ENCODE measurements at regions not wholly inside any gene's neighbourhood (a gene's known extent, or its start where the extent isn't known, plus 50 kb on each side); places are given as distances from the start of the nearest gene placed in this dataset.

DNA sequence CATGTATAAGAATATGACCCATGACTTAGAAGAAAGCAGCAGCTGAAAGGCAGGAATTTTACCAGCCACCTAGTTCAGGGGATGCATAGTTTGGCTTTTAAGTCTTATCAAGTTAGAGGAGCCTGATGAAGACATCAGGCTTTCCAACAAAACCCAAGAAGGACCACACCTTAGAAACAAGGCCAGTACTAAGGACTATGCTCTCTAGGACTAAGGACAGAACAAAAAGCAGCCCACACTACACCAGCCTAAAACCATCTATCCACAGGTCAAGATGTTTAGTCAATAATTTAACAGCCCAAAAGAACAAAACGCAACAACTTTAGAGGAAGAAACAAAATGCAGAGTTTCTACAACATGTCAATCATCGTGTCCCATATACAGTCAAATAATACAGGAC lies 408.9 kb upstream of the RGMB start:
- TF ChIP-seq, protein P1, sequence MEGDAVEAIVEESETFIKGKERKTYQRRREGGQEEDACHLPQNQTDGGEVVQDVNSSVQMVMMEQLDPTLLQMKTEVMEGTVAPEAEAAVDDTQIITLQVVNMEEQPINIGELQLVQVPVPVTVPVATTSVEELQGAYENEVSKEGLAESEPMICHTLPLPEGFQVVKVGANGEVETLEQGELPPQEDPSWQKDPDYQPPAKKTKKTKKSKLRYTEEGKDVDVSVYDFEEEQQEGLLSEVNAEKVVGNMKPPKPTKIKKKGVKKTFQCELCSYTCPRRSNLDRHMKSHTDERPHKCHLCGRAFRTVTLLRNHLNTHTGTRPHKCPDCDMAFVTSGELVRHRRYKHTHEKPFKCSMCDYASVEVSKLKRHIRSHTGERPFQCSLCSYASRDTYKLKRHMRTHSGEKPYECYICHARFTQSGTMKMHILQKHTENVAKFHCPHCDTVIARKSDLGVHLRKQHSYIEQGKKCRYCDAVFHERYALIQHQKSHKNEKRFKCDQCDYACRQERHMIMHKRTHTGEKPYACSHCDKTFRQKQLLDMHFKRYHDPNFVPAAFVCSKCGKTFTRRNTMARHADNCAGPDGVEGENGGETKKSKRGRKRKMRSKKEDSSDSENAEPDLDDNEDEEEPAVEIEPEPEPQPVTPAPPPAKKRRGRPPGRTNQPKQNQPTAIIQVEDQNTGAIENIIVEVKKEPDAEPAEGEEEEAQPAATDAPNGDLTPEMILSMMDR (IDR thresholded peaks at IDR 0.05), result no peak

DNA sequence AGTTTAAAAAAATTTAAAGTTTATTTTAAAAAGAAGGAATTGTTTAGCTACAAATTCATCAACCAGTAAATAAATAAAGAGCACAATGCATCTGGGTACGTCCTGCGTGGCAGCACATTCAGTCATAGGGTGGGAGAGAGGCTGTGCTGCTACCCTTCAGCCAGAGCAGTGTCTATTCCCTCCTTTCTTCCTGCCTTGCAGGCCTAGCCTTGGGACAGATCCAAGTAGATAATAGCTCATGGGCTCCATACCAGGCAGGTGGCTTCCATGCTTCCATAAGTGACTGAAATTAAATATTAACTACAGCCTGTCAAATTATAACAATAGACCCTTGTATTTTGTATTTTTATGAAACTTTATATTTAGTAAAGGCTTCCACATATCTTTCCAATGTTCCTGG lies 408.3 kb upstream of the RGMB start:
- TF ChIP-seq, protein P1 (IDR thresholded peaks at IDR 0.05), result no peak

DNA sequence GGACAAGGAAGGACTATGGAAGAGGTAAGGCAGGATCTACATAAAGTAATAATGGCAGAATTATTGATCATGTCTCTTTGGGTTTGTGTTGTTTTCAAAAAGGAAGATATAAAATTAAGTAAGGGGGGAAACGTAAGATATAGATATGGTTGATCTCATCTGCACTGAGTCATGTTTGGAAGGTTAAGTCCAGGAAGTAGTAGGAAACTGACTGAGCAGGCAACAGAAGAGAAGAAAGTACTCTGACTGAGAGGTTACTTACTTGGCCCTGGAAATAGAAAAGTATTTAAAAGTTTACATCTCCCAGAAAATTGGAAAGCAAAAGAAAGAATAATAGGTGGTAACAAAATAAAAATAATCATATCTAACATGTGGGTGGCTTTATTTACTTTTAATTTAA lies 405.3 kb upstream of the RGMB start:
- TF ChIP-seq, protein P1 (IDR thresholded peaks at IDR 0.05), result no peak

DNA sequence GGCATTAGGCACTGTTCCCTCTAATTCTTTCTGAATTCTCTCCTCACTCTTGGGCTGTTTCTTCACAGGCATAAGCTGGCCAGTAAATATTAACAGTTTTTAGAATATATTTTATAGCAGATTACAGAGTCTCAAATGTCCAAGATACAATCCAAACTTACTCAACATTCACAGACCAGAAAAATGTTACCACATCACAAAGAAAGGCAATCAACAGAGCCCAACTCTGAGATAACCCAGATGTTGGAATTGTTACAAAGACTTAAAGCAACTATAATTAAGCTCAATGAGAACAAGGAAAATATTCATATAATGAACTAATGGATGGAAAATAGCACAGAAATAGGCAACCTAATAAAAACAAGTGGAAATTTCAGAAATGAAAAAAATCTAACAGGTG lies 401.1 kb upstream of the RGMB start:
- TF ChIP-seq, protein P1 (IDR thresholded peaks at IDR 0.05), result no peak

DNA sequence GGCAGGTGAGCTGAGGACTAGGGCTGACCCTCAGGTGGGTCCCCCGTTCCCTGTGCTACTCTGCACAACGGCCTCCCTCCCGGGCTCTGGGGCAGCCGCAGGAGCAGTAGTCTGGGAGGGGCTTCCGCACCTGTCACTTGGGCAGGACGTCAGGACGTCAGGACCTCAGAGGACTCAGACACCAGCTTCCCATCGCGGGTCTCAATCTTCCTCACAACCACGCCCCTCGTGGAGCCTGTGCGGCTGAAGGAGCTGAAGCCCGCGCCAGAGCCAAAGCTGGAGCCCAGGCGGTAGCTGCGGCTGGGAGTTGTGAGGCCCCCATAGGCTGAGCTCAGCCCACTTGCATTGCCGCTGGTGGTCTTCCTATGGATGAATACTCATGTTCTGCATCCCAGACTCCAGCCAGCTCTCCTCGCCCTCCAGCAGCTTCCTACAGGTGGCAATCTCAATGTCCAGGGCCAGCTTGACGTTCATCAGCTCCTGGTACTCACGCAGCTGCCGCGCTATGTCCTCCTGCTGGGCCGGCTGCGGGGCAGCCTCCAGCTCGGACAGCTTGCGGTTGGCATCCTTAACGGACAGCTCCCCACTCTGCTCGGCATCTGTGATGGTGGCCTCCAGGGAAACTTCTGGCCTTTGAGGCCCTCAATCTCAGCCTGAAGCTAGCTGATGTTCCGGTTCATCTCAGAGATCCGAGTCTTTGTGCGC lies 381.4 kb upstream of the RGMB start:
- TF ChIP-seq, protein P1 (IDR thresholded peaks at IDR 0.05), result no peak

DNA sequence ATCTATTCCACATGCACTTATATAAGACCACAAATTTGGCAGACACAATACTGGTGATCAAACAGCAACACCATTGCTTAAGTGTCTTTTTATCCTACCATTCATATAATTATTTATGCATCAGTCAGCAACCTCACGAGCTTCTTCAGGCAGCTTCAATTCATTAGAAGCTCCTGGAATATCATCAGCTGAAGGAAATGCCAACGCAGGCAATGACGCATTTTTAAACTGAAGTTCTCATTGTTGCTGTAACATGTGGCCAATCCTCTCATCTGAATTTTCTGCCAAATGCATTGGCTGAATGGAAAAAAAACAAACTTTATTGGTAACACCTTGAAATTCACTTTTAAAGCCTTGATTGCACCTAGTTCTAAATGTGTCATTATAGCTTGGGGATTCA lies 376.4 kb upstream of the RGMB start:
- TF ChIP-seq, protein P1 (IDR thresholded peaks at IDR 0.05), result no peak

DNA sequence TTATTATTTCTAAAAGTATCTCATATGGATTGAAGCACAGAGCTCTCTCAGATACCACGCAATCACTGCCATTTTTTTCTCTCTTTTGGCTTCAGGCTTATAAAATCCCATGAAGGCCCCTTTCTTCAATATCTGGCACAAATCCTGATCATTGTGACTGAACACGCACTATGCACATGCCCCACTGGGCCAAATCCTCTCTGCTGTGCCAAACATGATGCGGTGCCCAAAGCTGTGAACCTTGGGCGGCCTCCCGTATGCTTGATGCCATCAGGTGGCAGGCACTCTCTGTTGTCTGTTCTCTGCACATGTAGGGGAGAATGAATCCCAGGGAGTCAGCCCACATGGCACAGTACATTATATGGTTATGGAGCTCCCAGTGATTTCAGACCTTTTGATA lies 375.0 kb upstream of the RGMB start:
- TF ChIP-seq, protein P1 (IDR thresholded peaks at IDR 0.05), result no peak

DNA sequence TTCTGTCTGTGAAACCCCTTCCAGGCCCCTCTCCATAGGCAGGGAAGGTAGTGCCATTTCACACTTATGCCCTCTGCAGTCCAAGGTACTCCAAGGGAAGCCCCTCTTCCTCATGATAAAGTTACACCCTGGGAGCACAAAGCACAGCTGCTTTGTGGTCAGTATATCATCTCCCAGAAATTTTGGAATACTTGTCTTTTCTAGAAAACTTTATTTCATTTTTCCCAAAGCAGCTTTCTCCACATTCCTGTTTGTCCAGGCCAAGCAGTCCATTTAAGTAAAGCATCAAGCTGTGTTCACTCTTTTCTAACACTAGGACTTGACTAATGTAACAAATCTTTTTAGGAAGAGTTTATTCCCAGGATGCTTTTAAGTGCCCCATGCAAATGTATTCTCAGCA lies 371.8 kb upstream of the RGMB start:
- TF ChIP-seq, protein P1 (IDR thresholded peaks at IDR 0.05), result no peak
